ENCODE measurements at regions not wholly inside any gene's neighbourhood (a gene's known extent, or its start where the extent isn't known, plus 50 kb on each side); places are given as distances from the start of the nearest gene placed in this dataset.

DNA sequence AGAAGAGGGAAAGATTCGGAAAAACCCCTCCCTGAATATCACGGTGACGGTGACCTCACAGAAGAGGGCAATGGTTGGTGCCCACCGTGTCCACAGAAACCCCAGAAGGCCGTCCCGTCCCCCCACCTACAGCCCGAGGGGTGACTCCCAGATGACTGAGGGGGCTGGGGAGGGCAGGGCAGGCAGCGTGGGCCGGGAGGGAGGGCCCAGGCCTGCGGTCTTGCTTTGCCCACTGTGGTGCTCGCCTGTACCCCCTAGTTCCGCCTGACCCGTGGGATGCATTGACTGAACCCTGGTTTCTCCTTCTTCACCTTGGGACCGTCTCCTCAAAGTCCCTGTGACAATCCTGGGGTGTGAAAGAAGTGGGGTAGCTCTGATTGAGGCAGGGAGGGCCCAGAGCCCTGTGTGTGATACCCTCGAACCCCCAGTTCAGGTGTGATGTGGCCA is 526.7 kb downstream of the BRD1 start:
- TF ChIP-seq, protein P1, sequence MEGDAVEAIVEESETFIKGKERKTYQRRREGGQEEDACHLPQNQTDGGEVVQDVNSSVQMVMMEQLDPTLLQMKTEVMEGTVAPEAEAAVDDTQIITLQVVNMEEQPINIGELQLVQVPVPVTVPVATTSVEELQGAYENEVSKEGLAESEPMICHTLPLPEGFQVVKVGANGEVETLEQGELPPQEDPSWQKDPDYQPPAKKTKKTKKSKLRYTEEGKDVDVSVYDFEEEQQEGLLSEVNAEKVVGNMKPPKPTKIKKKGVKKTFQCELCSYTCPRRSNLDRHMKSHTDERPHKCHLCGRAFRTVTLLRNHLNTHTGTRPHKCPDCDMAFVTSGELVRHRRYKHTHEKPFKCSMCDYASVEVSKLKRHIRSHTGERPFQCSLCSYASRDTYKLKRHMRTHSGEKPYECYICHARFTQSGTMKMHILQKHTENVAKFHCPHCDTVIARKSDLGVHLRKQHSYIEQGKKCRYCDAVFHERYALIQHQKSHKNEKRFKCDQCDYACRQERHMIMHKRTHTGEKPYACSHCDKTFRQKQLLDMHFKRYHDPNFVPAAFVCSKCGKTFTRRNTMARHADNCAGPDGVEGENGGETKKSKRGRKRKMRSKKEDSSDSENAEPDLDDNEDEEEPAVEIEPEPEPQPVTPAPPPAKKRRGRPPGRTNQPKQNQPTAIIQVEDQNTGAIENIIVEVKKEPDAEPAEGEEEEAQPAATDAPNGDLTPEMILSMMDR (IDR thresholded peaks at IDR 0.05) = no peak
- TF ChIP-seq POLR2A (IDR thresholded peaks at IDR 0.05) = no peak

Data from heart left ventricle (tissue), 13 donors.